Hindlimb muscle (tissue), 1 donor: ENCODE measurements at regions not wholly inside any gene's neighbourhood (a gene's known extent, or its start where the extent isn't known, plus 50 kb on each side); places are given as distances from the start of the nearest gene placed in this dataset.

Experiments used
- DNase-seq: peaks from one replicate; pipeline ENCODE4 v3.0.0-alpha.2; 2013

GRCh38 chr1:112319371-112320040, 76.5 kb upstream of the CTTNBP2NL start:
- no peak for DNase-seq

GRCh38 chr1:112320058-112320457, 76.0 kb upstream of the CTTNBP2NL start:
- DNase-seq, result no peak

- DNase-seq, result no peak
Observed at GRCh38 chr1:112322018-112322417, 74.0 kb upstream of the CTTNBP2NL start.

GRCh38 chr1:112322983-112323678, 72.9 kb upstream of the CTTNBP2NL start:
- no peak for DNase-seq

- no peak for DNase-seq
Observed at GRCh38 chr1:112325504-112325903, 70.5 kb upstream of the CTTNBP2NL start.

- no peak for DNase-seq
Observed at GRCh38 chr1:112328600-112328999, 67.4 kb upstream of the CTTNBP2NL start.

GRCh38 chr1:112332176-112333150, 63.6 kb upstream of the CTTNBP2NL start:
- peak; percentile 69 for DNase-seq

GRCh38 chr1:112335351-112335750, 60.7 kb upstream of the CTTNBP2NL start:
- DNase-seq, result no peak

- no peak for DNase-seq
Observed at GRCh38 chr1:112337028-112337531, 58.9 kb upstream of the CTTNBP2NL start.

- DNase-seq, result no peak
Observed at GRCh38 chr1:112341986-112342385, 54.0 kb upstream of the CTTNBP2NL start.

- no peak for DNase-seq
Observed at GRCh38 chr1:112342558-112342957, 53.5 kb upstream of the CTTNBP2NL start.

- no peak for DNase-seq
Observed at GRCh38 chr1:112344754-112345423, 51.1 kb upstream of the CTTNBP2NL start.
